HAP-1 (cell line): ENCODE measurements at regions not wholly inside any gene's neighbourhood (a gene's known extent, or its start where the extent isn't known, plus 50 kb on each side); places are given as distances from the start of the nearest gene placed in this dataset.
A peak's percentile ranks its signal among the peaks of the same experiment; 100 is the strongest.

Experiments
- DNase-seq, 2 experiments: peaks; one replicate each; pipeline ENCODE4 v3.0.0-alpha.2; 2016 to 2020; ENCODE audit warnings: low spot score in 2 of 2
- H3K27me3 ChIP-seq: fragments of 250-450 bp; sonication (Bioruptor Pico); 2 replicates; pipeline ENCODE4 v1.5.1; 2020; ENCODE audit warnings: low read depth, mild to moderate bottlenecking, moderate library complexity
- H3K36me3 ChIP-seq: fragments of 250-450 bp; sonication (Bioruptor Pico); replicated peaks from 2 replicates; pipeline ENCODE4 v1.5.1; 2020; ENCODE audit warnings: mild to moderate bottlenecking
- H3K4me1 ChIP-seq: fragments of 250-450 bp; sonication (Bioruptor Pico); 2 replicates; pipeline ENCODE4 v1.5.1; 2020; ENCODE audit warnings: mild to moderate bottlenecking
- H3K4me3 ChIP-seq: fragments of 250-450 bp; sonication (Bioruptor Pico); 2 replicates; pipeline ENCODE4 v1.5.1; 2020; ENCODE audit warnings: mild to moderate bottlenecking, moderate library complexity
- H3K9me3 ChIP-seq: fragments of 250-450 bp; sonication (Bioruptor Pico); 2 replicates; pipeline ENCODE4 v1.5.1; 2020; ENCODE audit warnings: mild to moderate bottlenecking, moderate library complexity
- in situ Hi-C: fragments of 300-500 bp; cut with MboI; formaldehyde crosslinking; loops from 3 replicates; pipeline ENCODE4 v1.14.3; 2020; ENCODE audit warnings: low sequenced_read_pairs, inconsistent platforms, mixed read lengths

GRCh38 chr12:111218499-111218898 lies 150.4 kb downstream of the PHETA1 start:
- no peaks in the 10 kb centered on the region for H3K36me3 ChIP-seq
- H3K9me3 ChIP-seq = no peaks in the 10 kb centered on the region
- in situ Hi-C loops = no loop called here
- no peaks in the 10 kb centered on the region for H3K4me1 ChIP-seq
- H3K27me3 ChIP-seq = no peaks in the 10 kb centered on the region
- DNase-seq = no peak
- no peak overlapping the region for H3K4me3 ChIP-seq

- DNase-seq = no peak
- in situ Hi-C loops = no loop called here
- no peaks in the 10 kb centered on the region for H3K27me3 ChIP-seq
These were observed 152.3 kb downstream of the PHETA1 start for GRCh38 chr12:111216387-111217159.

GRCh38 chr12:111215881-111216280 lies 153.0 kb downstream of the PHETA1 start:
- Histone ChIP-seq H3K27me3 (no peaks in the 10 kb centered on the region), H3K9me3 (no peaks in the 10 kb centered on the region), H3K36me3 (no peaks in the 10 kb centered on the region), H3K4me3 (no peak overlapping the region), H3K4me1 (no peaks in the 10 kb centered on the region)
- in situ Hi-C loops = no loop called here
- no peak for DNase-seq

More at GRCh38 chr12:111216387-111217159, 152.3 kb downstream of the PHETA1 start:
- H3K9me3 ChIP-seq = no peaks in the 10 kb centered on the region
- no peaks in the 10 kb centered on the region for H3K4me1 ChIP-seq
- no peak overlapping the region for H3K4me3 ChIP-seq
- no peaks in the 10 kb centered on the region for H3K36me3 ChIP-seq

GRCh38 chr12:111214401-111214800 lies 154.5 kb downstream of the PHETA1 start:
- H3K4me1 ChIP-seq = peaks cover 6% of the 10 kb centered on the region
- in situ Hi-C loops = no loop called here
- H3K9me3 ChIP-seq = no peaks in the 10 kb centered on the region
- no peak overlapping the region for H3K4me3 ChIP-seq
- H3K36me3 ChIP-seq = no peaks in the 10 kb centered on the region
- no peaks in the 10 kb centered on the region for H3K27me3 ChIP-seq
- no peak for DNase-seq

- Histone ChIP-seq H3K4me1 (peaks cover 6% of the 10 kb centered on the region), H3K27me3 (no peaks in the 10 kb centered on the region), H3K9me3 (no peaks in the 10 kb centered on the region), H3K4me3 (no peak overlapping the region), H3K36me3 (no peaks in the 10 kb centered on the region)
- in situ Hi-C loops = no loop called here
- DNase-seq = no peak
These were observed 155.3 kb downstream of the PHETA1 start for GRCh38 chr12:111213561-111213960.

GRCh38 chr12:111212814-111213456 lies 156.0 kb downstream of the PHETA1 start:
- Histone ChIP-seq H3K27me3 (no peaks in the 10 kb centered on the region), H3K36me3 (no peaks in the 10 kb centered on the region)

GRCh38 chr12:111211910-111212757 lies 156.8 kb downstream of the PHETA1 start:
- DNase-seq = peak in 1 of 2 experiments; percentile 68
- H3K9me3 ChIP-seq = no peaks in the 10 kb centered on the region
- H3K27me3 ChIP-seq = no peaks in the 10 kb centered on the region
- H3K4me1 ChIP-seq = peaks cover 6% of the 10 kb centered on the region
- in situ Hi-C loops = no loop called here
- H3K36me3 ChIP-seq = no peaks in the 10 kb centered on the region
- H3K4me3 ChIP-seq = no peak overlapping the region

More at GRCh38 chr12:111212814-111213456, 156.0 kb downstream of the PHETA1 start:
- Histone ChIP-seq H3K9me3 (no peaks in the 10 kb centered on the region), H3K4me3 (no peak overlapping the region), H3K4me1 (peaks cover 6% of the 10 kb centered on the region)
- in situ Hi-C loops = no loop called here
- no peak for DNase-seq

- in situ Hi-C loops = no loop called here
- no peaks in the 10 kb centered on the region for H3K36me3 ChIP-seq
- peaks cover 6% of the 10 kb centered on the region for H3K4me1 ChIP-seq
- no peaks in the 10 kb centered on the region for H3K9me3 ChIP-seq
- peak in 1 of 2 experiments; percentile 41 for DNase-seq
- H3K4me3 ChIP-seq = no peak overlapping the region
- no peaks in the 10 kb centered on the region for H3K27me3 ChIP-seq
These were observed 159.1 kb downstream of the PHETA1 start for GRCh38 chr12:111209811-111210210.

- H3K9me3 ChIP-seq = no peaks in the 10 kb centered on the region
- no peak overlapping the region for H3K4me3 ChIP-seq
- peaks cover 6% of the 10 kb centered on the region for H3K4me1 ChIP-seq
- DNase-seq = no peak
- in situ Hi-C loops = no loop called here
- no peaks in the 10 kb centered on the region for H3K27me3 ChIP-seq
- H3K36me3 ChIP-seq = no peaks in the 10 kb centered on the region
These were observed 161.1 kb downstream of the PHETA1 start for GRCh38 chr12:111207761-111208160.

- no peak for DNase-seq
- Histone ChIP-seq H3K9me3 (no peaks in the 10 kb centered on the region), H3K4me3 (no peak overlapping the region), H3K4me1 (peaks cover 3% of the 10 kb centered on the region), H3K27me3 (peaks cover 13% of the 10 kb centered on the region; the same call in 1 of the 2 replicates), H3K36me3 (no peaks in the 10 kb centered on the region)
- in situ Hi-C loops = no loop called here
These were observed 164.1 kb downstream of the PHETA1 start for GRCh38 chr12:111204788-111205241.

- in situ Hi-C loops = no loop called here
- H3K27me3 ChIP-seq = peaks cover 13% of the 10 kb centered on the region; the same call in 1 of the 2 replicates
These were observed 164.9 kb downstream of the PHETA1 start for GRCh38 chr12:111203969-111204368.

GRCh38 chr12:111203446-111203845 lies 165.4 kb downstream of the PHETA1 start:
- Histone ChIP-seq H3K4me1 (no peaks in the 10 kb centered on the region), H3K27me3 (peaks cover 13% of the 10 kb centered on the region; the same call in 1 of the 2 replicates), H3K36me3 (no peaks in the 10 kb centered on the region), H3K4me3 (no peak overlapping the region), H3K9me3 (no peaks in the 10 kb centered on the region)
- in situ Hi-C loops = no loop called here
- DNase-seq = no peak

More at GRCh38 chr12:111203969-111204368, 164.9 kb downstream of the PHETA1 start:
- Histone ChIP-seq H3K36me3 (no peaks in the 10 kb centered on the region), H3K4me1 (no peaks in the 10 kb centered on the region), H3K9me3 (no peaks in the 10 kb centered on the region), H3K4me3 (no peak overlapping the region)
- no peak for DNase-seq

GRCh38 chr12:111202237-111202915 lies 166.5 kb downstream of the PHETA1 start:
- Histone ChIP-seq H3K27me3 (peaks cover 13% of the 10 kb centered on the region; the same call in 1 of the 2 replicates), H3K36me3 (no peaks in the 10 kb centered on the region), H3K4me1 (no peaks in the 10 kb centered on the region), H3K4me3 (no peak overlapping the region), H3K9me3 (no peaks in the 10 kb centered on the region)
- in situ Hi-C loops = no loop called here
- no peak for DNase-seq
